ENCODE measurements at regions not wholly inside any gene's neighbourhood (a gene's known extent, or its start where the extent isn't known, plus 50 kb on each side); places are given as distances from the start of the nearest gene placed in this dataset.

- no peak overlapping the region for H3K4me3 ChIP-seq (ENCODE audit: low read length)
Measured at GRCh38 chr1:235019471-235019870, 109.2 kb downstream of the TOMM20 start.

GRCh38 chr1:235018720-235019444, 109.8 kb downstream of the TOMM20 start:
- Histone ChIP-seq H3K4me1 (ENCODE audit: insufficient read depth, low read length) (peaks cover 8% of the 10 kb centered on the region), H3K4me3 (ENCODE audit: low read length) (no peak overlapping the region), H3K9me3 (ENCODE audit: low read depth, low read length) (no peaks in the 10 kb centered on the region), H3K27me3 (ENCODE audit: insufficient read depth, low read length) (no peaks in the 10 kb centered on the region)

More at GRCh38 chr1:235019471-235019870, 109.2 kb downstream of the TOMM20 start:
- Histone ChIP-seq H3K9me3 (ENCODE audit: low read depth, low read length) (no peaks in the 10 kb centered on the region), H3K27me3 (ENCODE audit: insufficient read depth, low read length) (no peaks in the 10 kb centered on the region), H3K4me1 (ENCODE audit: insufficient read depth, low read length) (peaks cover 8% of the 10 kb centered on the region)

DNA sequence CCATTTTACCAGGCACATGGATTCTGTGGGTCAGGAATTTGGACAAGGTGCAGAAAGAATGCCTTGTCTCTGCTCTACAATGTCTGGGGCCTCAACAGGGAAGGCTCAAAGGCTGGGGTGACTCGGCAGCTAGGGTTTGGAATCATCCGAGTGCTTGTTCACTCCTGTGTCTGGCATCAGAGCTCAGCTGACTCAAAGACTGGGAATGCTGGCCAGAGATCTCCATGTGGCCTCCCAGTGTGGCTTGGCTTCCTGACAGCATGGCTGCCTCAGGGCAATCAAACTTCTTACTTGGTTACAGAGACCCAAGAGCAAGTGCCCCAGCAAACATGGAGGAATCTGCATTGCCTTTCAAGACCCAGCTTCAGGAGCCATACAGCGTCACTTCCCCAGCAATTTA, 110.5 kb downstream of the TOMM20 start:
- Histone ChIP-seq H3K27me3 (ENCODE audit: insufficient read depth, low read length) (no peaks in the 10 kb centered on the region), H3K4me1 (ENCODE audit: insufficient read depth, low read length) (peaks cover 9% of the 10 kb centered on the region), H3K4me3 (ENCODE audit: low read length) (no peak overlapping the region), H3K9me3 (ENCODE audit: low read depth, low read length) (no peaks in the 10 kb centered on the region)

DNA sequence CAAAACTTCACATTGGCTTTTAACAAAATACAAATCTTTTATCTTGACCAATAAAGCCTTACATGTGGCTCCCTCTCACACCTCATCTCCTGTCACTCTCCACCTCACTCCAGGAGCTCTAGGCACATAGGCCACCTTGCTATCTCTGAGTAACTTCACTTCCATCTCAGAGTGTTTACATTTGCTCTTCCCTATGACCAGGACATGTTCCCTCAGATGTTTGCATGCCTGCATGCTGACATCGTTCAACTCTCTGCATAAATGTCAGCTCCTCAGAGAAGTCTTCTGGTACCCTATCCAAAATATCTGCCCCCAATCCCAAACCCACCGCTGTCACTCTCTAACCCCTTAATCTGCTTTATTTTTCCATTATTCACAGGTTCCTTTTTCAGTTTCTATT, 110.9 kb downstream of the TOMM20 start:
- Histone ChIP-seq H3K9me3 (ENCODE audit: low read depth, low read length) (no peaks in the 10 kb centered on the region), H3K4me3 (ENCODE audit: low read length) (no peak overlapping the region), H3K4me1 (ENCODE audit: insufficient read depth, low read length) (peaks cover 14% of the 10 kb centered on the region), H3K27me3 (ENCODE audit: insufficient read depth, low read length) (no peaks in the 10 kb centered on the region)

- H3K27me3 ChIP-seq (ENCODE audit: insufficient read depth, low read length) = no peaks in the 10 kb centered on the region
- H3K4me1 ChIP-seq (ENCODE audit: insufficient read depth, low read length) = peaks cover 19% of the 10 kb centered on the region
- no peaks in the 10 kb centered on the region for H3K9me3 ChIP-seq (ENCODE audit: low read depth, low read length)
- H3K4me3 ChIP-seq (ENCODE audit: low read length) = no peak overlapping the region
Measured at GRCh38 chr1:235017191-235017590, 111.4 kb downstream of the TOMM20 start.

DNA sequence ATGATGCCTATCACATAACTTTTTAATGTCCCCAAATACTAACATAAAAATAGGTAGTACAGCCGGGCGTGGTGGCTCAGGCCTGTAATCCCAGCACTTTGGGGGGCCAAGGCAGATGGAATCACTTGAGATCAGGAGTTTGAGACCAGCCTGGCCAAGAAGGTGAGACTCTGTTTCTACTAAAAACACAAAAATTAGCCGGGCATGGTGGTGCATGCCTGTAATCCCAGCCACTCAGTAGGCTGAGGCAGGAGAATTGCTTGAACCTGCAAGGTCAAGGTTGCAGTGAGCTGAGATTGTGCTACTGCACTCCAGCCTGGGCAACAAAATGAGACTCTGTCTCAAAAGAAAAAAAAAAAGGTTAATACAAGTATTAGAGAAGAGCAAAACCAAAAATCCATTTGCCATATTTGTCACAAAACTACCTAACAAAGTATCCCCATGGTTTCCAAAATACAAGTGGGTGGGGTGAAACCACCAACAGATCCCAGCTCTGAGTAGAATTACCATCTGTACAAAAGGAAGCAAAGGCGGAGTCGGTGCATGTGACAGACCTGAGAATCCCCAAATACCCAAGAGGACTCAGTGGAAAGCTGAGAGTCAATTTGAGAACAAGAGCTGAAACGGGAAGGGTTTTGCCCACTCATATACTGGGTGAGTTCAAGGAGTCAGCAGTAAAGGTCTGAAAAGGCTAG, 113.2 kb downstream of the TOMM20 start:
- H3K4me1 ChIP-seq (ENCODE audit: insufficient read depth, low read length) = peaks cover 37% of the 10 kb centered on the region
- no peak overlapping the region for H3K4me3 ChIP-seq (ENCODE audit: low read length)
- no peaks in the 10 kb centered on the region for H3K9me3 ChIP-seq (ENCODE audit: low read depth, low read length)
- H3K27me3 ChIP-seq (ENCODE audit: insufficient read depth, low read length) = no peaks in the 10 kb centered on the region

- H3K27me3 ChIP-seq (ENCODE audit: insufficient read depth, low read length) = no peaks in the 10 kb centered on the region
- no peaks in the 10 kb centered on the region for H3K9me3 ChIP-seq (ENCODE audit: low read depth, low read length)
- H3K4me3 ChIP-seq (ENCODE audit: low read length) = no peak overlapping the region
- H3K4me1 ChIP-seq (ENCODE audit: insufficient read depth, low read length) = peaks cover 37% of the 10 kb centered on the region
Measured at GRCh38 chr1:235014756-235015155, 113.9 kb downstream of the TOMM20 start.

DNA sequence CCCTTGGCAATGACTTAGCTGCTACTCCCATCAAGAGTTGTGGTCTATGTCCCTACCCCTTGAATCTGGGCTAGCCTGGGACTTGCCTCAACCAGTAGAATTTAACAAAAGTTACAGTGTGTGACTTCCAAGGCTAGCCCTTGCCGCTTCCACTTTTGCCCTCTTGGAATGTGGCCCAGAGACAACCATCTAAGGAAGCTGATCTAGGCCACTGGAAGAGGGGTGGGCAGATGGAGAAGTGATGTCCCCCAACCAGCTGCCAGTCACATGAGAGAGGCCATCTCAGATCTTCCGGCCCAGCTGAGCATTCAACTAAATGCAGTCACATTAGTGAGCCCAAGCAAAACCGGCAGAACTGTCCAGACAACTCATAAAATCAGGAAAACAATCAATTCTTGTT, 115.1 kb downstream of the TOMM20 start:
- H3K4me3 ChIP-seq (ENCODE audit: low read length) = no peak overlapping the region
- peaks cover 37% of the 10 kb centered on the region for H3K4me1 ChIP-seq (ENCODE audit: insufficient read depth, low read length)
- no peaks in the 10 kb centered on the region for H3K9me3 ChIP-seq (ENCODE audit: low read depth, low read length)
- H3K27me3 ChIP-seq (ENCODE audit: insufficient read depth, low read length) = no peaks in the 10 kb centered on the region

DNA sequence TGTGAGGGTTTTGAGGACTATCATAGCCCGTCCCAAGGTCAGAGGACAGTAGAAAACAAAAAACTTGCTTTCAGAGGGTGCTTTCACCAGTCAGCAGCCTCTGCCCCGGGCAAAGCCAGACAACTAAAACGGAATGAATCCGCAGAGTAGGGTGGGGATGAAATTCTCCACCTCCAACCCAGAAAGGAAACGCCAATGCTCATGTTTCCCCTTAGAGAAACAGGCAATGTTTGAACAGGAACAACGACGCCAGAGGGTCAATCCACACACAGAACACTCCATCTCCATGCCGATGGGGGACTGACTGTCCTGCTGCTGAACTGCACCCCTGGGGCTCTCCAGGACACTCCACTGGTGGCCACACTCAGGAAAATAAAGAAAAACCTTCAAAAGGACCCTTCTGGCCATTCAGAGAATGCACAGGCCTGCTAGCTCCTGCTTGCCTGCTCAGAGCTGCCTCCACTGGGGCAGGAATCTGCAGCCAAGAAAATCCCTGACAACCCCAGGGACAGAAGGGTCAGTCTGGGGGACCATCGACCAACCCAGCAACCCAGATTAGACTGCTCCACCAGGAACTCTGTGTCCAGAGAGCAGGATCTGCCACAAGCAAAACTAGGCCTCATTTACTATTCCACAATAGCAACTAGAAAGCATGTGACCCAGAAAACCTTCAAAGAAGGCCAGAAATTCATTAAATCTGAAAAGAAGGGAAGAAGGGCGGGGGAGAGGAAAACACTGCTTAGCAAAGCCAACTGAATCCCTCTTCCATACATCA, 116.0 kb downstream of the TOMM20 start:
- Histone ChIP-seq H3K4me3 (ENCODE audit: low read length) (no peak overlapping the region), H3K4me1 (ENCODE audit: insufficient read depth, low read length) (peaks cover 37% of the 10 kb centered on the region), H3K9me3 (ENCODE audit: low read depth, low read length) (no peaks in the 10 kb centered on the region), H3K27me3 (ENCODE audit: insufficient read depth, low read length) (no peaks in the 10 kb centered on the region)

GRCh38 chr1:235011599-235012435, 116.8 kb downstream of the TOMM20 start:
- Histone ChIP-seq H3K4me3 (ENCODE audit: low read length) (no peak overlapping the region), H3K4me1 (ENCODE audit: insufficient read depth, low read length) (peaks cover 41% of the 10 kb centered on the region), H3K9me3 (ENCODE audit: low read depth, low read length) (no peaks in the 10 kb centered on the region), H3K27me3 (ENCODE audit: insufficient read depth, low read length) (no peaks in the 10 kb centered on the region)

DNA sequence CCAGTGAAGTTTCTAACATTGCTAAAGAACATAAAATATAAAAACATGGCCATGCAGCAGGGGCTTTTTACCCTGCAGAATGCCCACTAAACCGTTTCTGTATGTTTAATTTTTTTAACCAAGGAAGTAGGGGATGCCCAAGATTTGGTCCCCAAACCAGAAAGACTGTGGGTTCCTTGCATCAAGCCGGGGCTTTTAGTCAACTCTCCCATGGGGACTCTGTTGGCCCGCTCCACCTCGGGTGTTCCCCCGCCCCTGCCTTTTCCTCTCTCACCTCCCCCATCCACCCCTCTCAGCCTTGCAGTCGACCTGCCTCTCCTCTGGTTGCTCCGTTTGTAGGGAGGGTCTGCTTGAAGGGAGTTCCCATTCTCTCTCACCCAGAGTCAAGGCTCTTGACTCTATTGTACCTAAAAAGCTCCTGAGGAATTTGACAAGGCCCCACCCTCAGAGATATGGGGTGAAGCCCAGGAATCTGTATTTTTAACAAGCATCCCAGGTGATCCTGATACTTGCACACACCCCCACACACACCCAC, 117.5 kb downstream of the TOMM20 start:
- Histone ChIP-seq H3K27me3 (ENCODE audit: insufficient read depth, low read length) (no peaks in the 10 kb centered on the region), H3K4me3 (ENCODE audit: low read length) (no peak overlapping the region), H3K4me1 (ENCODE audit: insufficient read depth, low read length) (peaks cover 48% of the 10 kb centered on the region), H3K9me3 (ENCODE audit: low read depth, low read length) (no peaks in the 10 kb centered on the region)

- Histone ChIP-seq H3K9me3 (ENCODE audit: low read depth, low read length) (no peaks in the 10 kb centered on the region), H3K4me3 (ENCODE audit: low read length) (no peak overlapping the region), H3K27me3 (ENCODE audit: insufficient read depth, low read length) (no peaks in the 10 kb centered on the region), H3K4me1 (ENCODE audit: insufficient read depth, low read length) (peaks cover 49% of the 10 kb centered on the region)
Measured at GRCh38 chr1:235009561-235010306, 118.9 kb downstream of the TOMM20 start.

- Histone ChIP-seq H3K4me1 (ENCODE audit: insufficient read depth, low read length) (peaks cover 49% of the 10 kb centered on the region), H3K9me3 (ENCODE audit: low read depth, low read length) (no peaks in the 10 kb centered on the region), H3K4me3 (ENCODE audit: low read length) (no peak overlapping the region), H3K27me3 (ENCODE audit: insufficient read depth, low read length) (no peaks in the 10 kb centered on the region)
Measured at GRCh38 chr1:235009074-235009473, 119.6 kb downstream of the TOMM20 start.

DNA sequence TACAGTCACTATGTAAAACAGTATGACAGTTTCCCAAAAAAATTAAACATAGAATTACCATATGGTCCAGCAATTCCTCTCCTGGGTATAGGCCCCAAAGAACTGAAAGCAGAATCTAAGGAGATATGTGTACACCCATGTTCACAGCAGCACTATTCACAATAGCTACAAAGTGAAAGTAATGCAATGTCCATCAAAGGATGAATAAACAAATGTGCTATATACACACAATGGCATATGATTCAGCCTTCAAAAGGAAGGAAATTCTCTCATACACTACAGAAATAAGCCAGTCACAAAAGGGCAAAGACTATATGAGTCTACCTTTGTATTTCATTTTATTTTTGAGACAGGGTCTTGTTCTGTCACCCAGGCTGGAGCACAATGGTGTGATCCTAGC, 120.4 kb downstream of the TOMM20 start:
- Histone ChIP-seq H3K27me3 (ENCODE audit: insufficient read depth, low read length) (no peaks in the 10 kb centered on the region), H3K4me3 (ENCODE audit: low read length) (no peak overlapping the region), H3K9me3 (ENCODE audit: low read depth, low read length) (no peaks in the 10 kb centered on the region), H3K4me1 (ENCODE audit: insufficient read depth, low read length) (peaks cover 49% of the 10 kb centered on the region)
